CD14-positive monocyte (primary cell): ENCODE measurements at regions not wholly inside any gene's neighbourhood (a gene's known extent, or its start where the extent isn't known, plus 50 kb on each side); places are given as distances from the start of the nearest gene placed in this dataset.

ENCODE experiments used
- DNase-seq, 3 donors: peaks; one replicate each; pipeline ENCODE4 v3.0.0-alpha.2; 2011 to 2022
- H2AFZ ChIP-seq: 2 replicates; pipeline ENCODE4 v1.6.0; 2012; ENCODE audit warnings: mild to moderate bottlenecking, low read depth, low read length, inconsistent platforms; ENCODE audit not compliant: insufficient read depth, poor library complexity, severe bottlenecking
- H3K27ac ChIP-seq, 2 donors: 1 replicate in 1 of 2; 2 replicates in 1 of 2; pipeline ENCODE4 v1.5.1; 2012 to 2013; ENCODE audit warnings: low read length in 2 of 2, control low read depth in 1 of 2, inconsistent platforms in 1 of 2, low read depth in 1 of 2, mild to moderate bottlenecking in 1 of 2
- H3K27me3 ChIP-seq, 2 donors: one replicate each; pipeline versions ENCODE4 v1.6.0 to v1.6.1; 2011 to 2013; ENCODE audit warnings: low read length in 2 of 2; ENCODE audit not compliant: control insufficient read depth in 2 of 2, insufficient read depth in 2 of 2
- H3K36me3 ChIP-seq, 2 donors: replicated peaks in 1 of 2; 1 replicate in 1 of 2; 2 replicates in 1 of 2; pipeline versions ENCODE4 v1.5.1 to v1.6.1; 2012 to 2013; ENCODE audit warnings: low read length in 2 of 2, control low read depth in 1 of 2, inconsistent platforms in 1 of 2, mild to moderate bottlenecking in 1 of 2; ENCODE audit not compliant: insufficient read depth in 2 of 2, control insufficient read depth in 1 of 2
- H3K4me1 ChIP-seq, 2 donors: 1 replicate in 1 of 2; 2 replicates in 1 of 2; pipeline versions ENCODE4 v1.5.1 to v1.6.1; 2012 to 2013; ENCODE audit warnings: low read length in 2 of 2, control low read depth in 1 of 2, inconsistent platforms in 1 of 2, mild to moderate bottlenecking in 1 of 2, moderate library complexity in 1 of 2; ENCODE audit not compliant: insufficient read depth in 2 of 2, control insufficient read depth in 1 of 2
- H3K4me2 ChIP-seq: replicated peaks from 2 replicates; pipeline ENCODE3; 2012; ENCODE audit warnings: low read length, moderate library complexity, mild to moderate bottlenecking; ENCODE audit not compliant: poor library complexity, severe bottlenecking; ENCODE audit errors: extremely low read depth
- H3K4me3 ChIP-seq, 3 experiments: fragments of 200-600 bp in 1 of 3; sonication (generic) in 1 of 3; replicated peaks in 1 of 3; 1 replicate in 2 of 3; 2 replicates in 1 of 3; pipeline ENCODE4 v1.5.1; 2011 to 2013; ENCODE audit warnings: low read length in 3 of 3, mild to moderate bottlenecking in 3 of 3, control low read depth in 2 of 3, low read depth in 2 of 3, inconsistent platforms in 1 of 3, moderate library complexity in 1 of 3
- H3K79me2 ChIP-seq: 2 replicates; pipeline ENCODE4 v1.6.0; 2012; ENCODE audit warnings: mild to moderate bottlenecking, control low read depth, inconsistent platforms, low read length, moderate library complexity; ENCODE audit not compliant: insufficient read depth
- H3K9ac ChIP-seq: 2 replicates; pipeline ENCODE4 v1.6.0; 2017; ENCODE audit warnings: low read length, mild to moderate bottlenecking; ENCODE audit not compliant: insufficient read depth, poor library complexity, severe bottlenecking
- H3K9me3 ChIP-seq, 2 donors: replicated peaks in 1 of 2; 1 replicate in 1 of 2; 2 replicates in 1 of 2; pipeline versions ENCODE4 v1.5.1 to v1.6.1; 2012 to 2013; ENCODE audit warnings: low read length in 2 of 2, control low read depth in 1 of 2; ENCODE audit not compliant: control insufficient read depth in 1 of 2, insufficient read depth in 1 of 2
- H4K20me1 ChIP-seq: 2 replicates; pipeline ENCODE4 v1.6.0; 2012; ENCODE audit warnings: mild to moderate bottlenecking, low read length, control low read depth, moderate library complexity; ENCODE audit not compliant: insufficient read depth
- H3K27ac Mint-ChIP-seq, 7 donors: one replicate each; pipeline ENCODE4 v1.8.0; 2020; ENCODE audit warnings: mild to moderate bottlenecking in 7 of 7, mixed read lengths in 7 of 7, moderate library complexity in 6 of 7, inconsistent platforms in 2 of 7
- H3K27me3 Mint-ChIP-seq, 3 donors: one replicate each; pipeline ENCODE4 v1.8.0; 2021 to 2022; ENCODE audit warnings: low read depth in 3 of 3, mild to moderate bottlenecking in 3 of 3, mixed read lengths in 3 of 3, moderate library complexity in 3 of 3, inconsistent platforms in 1 of 3
- H3K36me3 Mint-ChIP-seq, 2 donors: one replicate each; pipeline ENCODE4 v1.8.0; 2020; ENCODE audit warnings: mixed read lengths in 2 of 2, inconsistent platforms in 1 of 2, mild to moderate bottlenecking in 1 of 2
- H3K4me1 Mint-ChIP-seq: one replicate; pipeline ENCODE4 v1.8.0; 2020; ENCODE audit warnings: mild to moderate bottlenecking, mixed read lengths
- H3K4me3 Mint-ChIP-seq, 2 donors: one replicate each; pipeline ENCODE4 v1.8.0; 2020; ENCODE audit warnings: mild to moderate bottlenecking in 2 of 2, mixed read lengths in 2 of 2, moderate library complexity in 1 of 2
- H3K9me3 Mint-ChIP-seq, 7 donors: one replicate each; pipeline ENCODE4 v1.8.0; 2020 to 2022; ENCODE audit warnings: mixed read lengths in 7 of 7, mild to moderate bottlenecking in 6 of 7, moderate library complexity in 6 of 7, inconsistent platforms in 2 of 7
- CTCF ChIP-seq: fragments of 200-600 bp; IDR thresholded peaks from one replicate; pipeline ENCODE4 v1.8.0; 2022; ENCODE audit warnings: antibody characterized with exemption, mild to moderate bottlenecking
- WGBS: methylation state at CpG from one replicate; pipeline ENCODE4 v1.1.5; 2013; ENCODE audit warnings: missing lambda C conversion rate; ENCODE audit not compliant: insufficient coverage; 5-methylcytosine and 5-hydroxymethylcytosine counted together
- intact Hi-C, 2 donors: fragments of 100-400 bp; cut with micrococcal nuclease; formaldehyde crosslinking; loops; one replicate each; pipeline versions ENCODE4 v1.15.0 to v1.15.1; 2023

GRCh38 chr6:97958134-97958533, 675.1 kb upstream of the MMS22L start:
- Histone ChIP-seq H3K9me3 (no peaks in the 10 kb centered on the region), H3K27ac (no peak overlapping the region), H3K27me3 (no peaks in the 10 kb centered on the region), H3K36me3 (no peaks in the 10 kb centered on the region), H3K9ac (no peak overlapping the region), H3K79me2 (no peaks in the 10 kb centered on the region), H2AFZ (no peak overlapping the region), H4K20me1 (no peaks in the 10 kb centered on the region), H3K4me2 (no peak overlapping the region), H3K4me1 (no peaks in the 10 kb centered on the region), H3K4me3 (no peak overlapping the region)
- no peaks in the 10 kb centered on the region for H3K27me3 Mint-ChIP-seq
- H3K36me3 Mint-ChIP-seq = no peaks in the 10 kb centered on the region
- H3K9me3 Mint-ChIP-seq = peaks cover 0 to 2% (median 0%) of the 10 kb centered on the region in 7 donors
- no peak overlapping the region for H3K4me3 Mint-ChIP-seq
- no peak for DNase-seq
- no peaks in the 10 kb centered on the region for H3K4me1 Mint-ChIP-seq
- no peak overlapping the region for H3K27ac Mint-ChIP-seq
- intact Hi-C loops = no loop called here
- TF ChIP-seq CTCF = no peak
- WGBS = 94% methylated on average over 8 of the region's 8 CpGs

- Histone ChIP-seq H3K79me2 (no peaks in the 10 kb centered on the region), H3K27me3 (no peaks in the 10 kb centered on the region), H3K36me3 (no peaks in the 10 kb centered on the region), H4K20me1 (no peaks in the 10 kb centered on the region), H3K4me3 (no peak overlapping the region), H3K27ac (no peak overlapping the region), H3K9ac (no peak overlapping the region), H3K4me1 (no peaks in the 10 kb centered on the region), H3K9me3 (no peaks in the 10 kb centered on the region), H3K4me2 (no peak overlapping the region), H2AFZ (no peak overlapping the region)
- Mint-ChIP-seq H3K4me3 (no peak overlapping the region), H3K27me3 (peaks cover 0 to 2% (median 1%) of the 10 kb centered on the region in 3 donors), H3K36me3 (no peaks in the 10 kb centered on the region), H3K4me1 (no peaks in the 10 kb centered on the region), H3K27ac (no peak overlapping the region), H3K9me3 (peaks cover 0 to 3% (median 0%) of the 10 kb centered on the region in 7 donors)
- DNase-seq = no peak
- WGBS = 83% methylated on average over 3 of the region's 3 CpGs
- intact Hi-C loops = no loop called here
- no peak for TF ChIP-seq CTCF
Measured at GRCh38 chr6:97963193-97963592, 680.2 kb upstream of the MMS22L start.
